CD4-positive, alpha-beta memory T cell (primary cell): ENCODE measurements at regions not wholly inside any gene's neighbourhood (a gene's known extent, or its start where the extent isn't known, plus 50 kb on each side); places are given as distances from the start of the nearest gene placed in this dataset.

Experiments used
- CTCF ChIA-PET: fragments of 350-600 bp; sonication (Branson Sonifier 250); formaldehyde crosslinking; loops from one replicate; lab custom pipeline; 2021; ENCODE audit warnings: inconsistent platforms; ENCODE audit not compliant: partially characterized antibody; lab: Charles Lee
- POLR2A ChIA-PET: fragments of 350-600 bp; sonication (Branson Sonifier 250); formaldehyde crosslinking; loops from one replicate; lab custom pipeline; 2021; ENCODE audit not compliant: partially characterized antibody; lab: Charles Lee
- DNase-seq, 5 donors: peaks; one replicate each; pipeline versions ENCODE4 v3.0.0 to v3.0.0-alpha.2; 2020 to 2022; ENCODE audit warnings: mixed read lengths in 1 of 5
- H3K27ac ChIP-seq: one replicate; pipeline ENCODE4 v1.7.0; 2013; ENCODE audit warnings: low read depth, low read length
- H3K27me3 ChIP-seq: 2 replicates; pipeline ENCODE4 v1.7.0; 2013; ENCODE audit warnings: mild to moderate bottlenecking, low read length, moderate library complexity; ENCODE audit not compliant: insufficient read depth
- H3K36me3 ChIP-seq: 2 replicates; pipeline ENCODE4 v1.7.0; 2013; ENCODE audit warnings: mild to moderate bottlenecking, low read length, moderate library complexity; ENCODE audit not compliant: insufficient read depth
- H3K4me1 ChIP-seq: 2 replicates; pipeline ENCODE4 v1.7.0; 2013; ENCODE audit warnings: mild to moderate bottlenecking, low read length, moderate library complexity; ENCODE audit not compliant: insufficient read depth
- H3K4me3 ChIP-seq, 2 donors: one replicate each; pipeline ENCODE4 v1.7.0; 2013; ENCODE audit warnings: low read length in 2 of 2, mild to moderate bottlenecking in 1 of 2
- H3K9me3 ChIP-seq, 2 donors: one replicate each; pipeline ENCODE4 v1.7.0; 2013; ENCODE audit warnings: low read length in 2 of 2, control low read depth in 1 of 2; ENCODE audit not compliant: control insufficient read depth in 1 of 2
- H3K27ac Mint-ChIP-seq, 7 donors: one replicate each; pipeline ENCODE4 v1.8.0; 2020 to 2021; ENCODE audit warnings: mixed read lengths in 7 of 7, mild to moderate bottlenecking in 6 of 7, inconsistent platforms in 3 of 7, moderate library complexity in 3 of 7
- H3K27me3 Mint-ChIP-seq, 2 donors: one replicate each; pipeline ENCODE4 v1.8.0; 2020 to 2021; ENCODE audit warnings: mixed read lengths in 2 of 2
- H3K36me3 Mint-ChIP-seq, 2 donors: one replicate each; pipeline ENCODE4 v1.8.0; 2020 to 2021; ENCODE audit warnings: mixed read lengths in 2 of 2, inconsistent platforms in 1 of 2, mild to moderate bottlenecking in 1 of 2
- H3K4me1 Mint-ChIP-seq, 4 donors: one replicate each; pipeline ENCODE4 v1.8.0; 2020 to 2021; ENCODE audit warnings: mixed read lengths in 4 of 4, mild to moderate bottlenecking in 1 of 4
- H3K4me3 Mint-ChIP-seq, 8 donors: one replicate each; pipeline ENCODE4 v1.8.0; 2020 to 2021; ENCODE audit warnings: mixed read lengths in 8 of 8, mild to moderate bottlenecking in 7 of 8, moderate library complexity in 6 of 8, inconsistent platforms in 3 of 8
- H3K9me3 Mint-ChIP-seq, 8 donors: one replicate each; pipeline ENCODE4 v1.8.0; 2020 to 2021; ENCODE audit warnings: mixed read lengths in 8 of 8, mild to moderate bottlenecking in 5 of 8, inconsistent platforms in 3 of 8, moderate library complexity in 1 of 8
- intact Hi-C: fragments of 100-400 bp; cut with micrococcal nuclease; formaldehyde crosslinking; loops from one replicate; pipeline ENCODE4 v1.15.1; 2023

DNA sequence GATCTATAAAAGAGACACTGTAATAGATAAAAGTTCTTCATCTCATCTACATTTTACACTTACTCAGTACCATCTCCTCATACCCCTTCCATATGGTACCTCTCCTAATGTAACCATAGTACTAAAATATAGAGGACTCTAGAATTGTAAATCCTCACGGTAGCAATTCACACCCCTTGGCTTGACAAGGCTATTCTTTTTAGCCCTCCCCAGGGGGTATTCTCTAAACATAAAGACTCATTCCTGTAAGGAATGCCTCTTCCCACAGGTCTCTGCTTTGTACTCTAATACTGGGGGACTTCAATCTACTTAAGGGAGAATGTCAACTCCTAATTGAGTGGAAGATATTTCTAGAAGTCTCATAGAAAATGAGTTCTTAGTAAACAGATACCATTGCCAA lies 85.9 kb downstream of the VIP start:
- H3K4me3 Mint-ChIP-seq, result no peak overlapping the region
- no peaks in the 10 kb centered on the region for H3K4me1 Mint-ChIP-seq
- no peak for DNase-seq
- H3K36me3 Mint-ChIP-seq, result no peaks in the 10 kb centered on the region
- Histone ChIP-seq H3K4me1 (no peaks in the 10 kb centered on the region), H3K27ac (no peak overlapping the region), H3K27me3 (no peaks in the 10 kb centered on the region), H3K9me3 (no peaks in the 10 kb centered on the region), H3K4me3 (no peak overlapping the region), H3K36me3 (no peaks in the 10 kb centered on the region)
- intact Hi-C loops, result no loop called here
- H3K9me3 Mint-ChIP-seq, result peaks cover 0 to 2% (median 0%) of the 10 kb centered on the region in 8 donors
- peaks cover 4 to 5% of the 10 kb centered on the region in 2 donors for H3K27me3 Mint-ChIP-seq
- ChIA-PET POLR2A (no interaction called here), CTCF (no interaction called here)
- no peak overlapping the region for H3K27ac Mint-ChIP-seq

DNA sequence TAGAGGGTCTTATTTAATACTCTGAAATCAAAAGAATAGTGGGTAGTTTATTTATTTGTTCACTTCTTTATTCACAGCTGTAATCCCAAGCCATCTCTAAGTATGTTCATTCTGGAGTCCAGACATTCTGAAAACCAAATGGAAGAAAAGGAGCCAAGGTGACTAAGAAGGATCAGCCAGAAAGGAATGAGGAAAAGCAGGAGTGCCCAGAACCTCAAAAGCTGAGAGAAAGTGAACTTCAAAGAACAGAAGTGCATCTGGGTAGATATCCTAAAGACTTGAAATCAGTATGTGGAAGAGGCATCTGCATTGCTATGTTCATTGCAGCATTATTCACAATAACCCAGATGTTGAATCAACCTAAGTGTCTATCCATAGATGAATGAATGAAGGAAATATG lies 94.8 kb downstream of the VIP start:
- no peak for DNase-seq
- Histone ChIP-seq H3K27ac (no peak overlapping the region), H3K36me3 (no peaks in the 10 kb centered on the region), H3K27me3 (no peaks in the 10 kb centered on the region), H3K4me3 (no peak overlapping the region), H3K9me3 (no peaks in the 10 kb centered on the region), H3K4me1 (no peaks in the 10 kb centered on the region)
- Mint-ChIP-seq H3K4me1 (no peaks in the 10 kb centered on the region), H3K36me3 (no peaks in the 10 kb centered on the region), H3K27ac (no peak overlapping the region), H3K9me3 (peaks cover 0 to 11% (median 6%) of the 10 kb centered on the region in 8 donors), H3K27me3 (peaks cover 4 to 7% of the 10 kb centered on the region in 2 donors), H3K4me3 (no peak overlapping the region)
- ChIA-PET CTCF (no interaction called here), POLR2A (no interaction called here)
- intact Hi-C loops, result no loop called here

DNA sequence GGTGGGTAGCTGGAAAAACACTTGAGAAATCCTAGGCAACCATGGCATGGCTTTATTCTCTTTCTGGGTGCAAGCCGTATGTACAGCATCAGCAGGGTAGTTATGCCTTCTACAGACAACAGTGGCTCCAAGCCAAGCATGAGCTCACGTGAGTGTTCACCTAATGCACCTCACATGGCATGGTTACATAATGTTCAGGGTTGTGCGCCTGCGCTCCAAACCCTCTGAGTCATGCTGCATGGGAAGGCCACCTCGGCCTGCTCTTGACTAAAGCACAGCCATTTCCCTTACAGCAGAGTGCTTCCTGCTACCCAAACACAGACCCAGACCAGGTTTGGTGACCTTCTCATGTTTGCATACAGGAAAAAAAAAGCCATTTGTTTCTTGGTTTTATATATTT lies 96.2 kb downstream of the VIP start:
- H3K4me1 ChIP-seq, result no peaks in the 10 kb centered on the region
- ChIA-PET POLR2A (no interaction called here), CTCF (no interaction called here)
- H3K4me3 ChIP-seq, result no peak overlapping the region
- H3K27ac Mint-ChIP-seq, result no peak overlapping the region
- H3K36me3 ChIP-seq, result no peaks in the 10 kb centered on the region
- no peaks in the 10 kb centered on the region for H3K36me3 Mint-ChIP-seq
- intact Hi-C loops, result no loop called here
- H3K27me3 ChIP-seq, result no peaks in the 10 kb centered on the region
- no peak overlapping the region for H3K27ac ChIP-seq
- no peak for DNase-seq
- peaks cover 0 to 11% (median 6%) of the 10 kb centered on the region in 8 donors for H3K9me3 Mint-ChIP-seq
- H3K4me1 Mint-ChIP-seq, result no peaks in the 10 kb centered on the region
- H3K27me3 Mint-ChIP-seq, result peaks cover 2 to 7% of the 10 kb centered on the region in 2 donors
- H3K9me3 ChIP-seq, result no peaks in the 10 kb centered on the region
- H3K4me3 Mint-ChIP-seq, result no peak overlapping the region

DNA sequence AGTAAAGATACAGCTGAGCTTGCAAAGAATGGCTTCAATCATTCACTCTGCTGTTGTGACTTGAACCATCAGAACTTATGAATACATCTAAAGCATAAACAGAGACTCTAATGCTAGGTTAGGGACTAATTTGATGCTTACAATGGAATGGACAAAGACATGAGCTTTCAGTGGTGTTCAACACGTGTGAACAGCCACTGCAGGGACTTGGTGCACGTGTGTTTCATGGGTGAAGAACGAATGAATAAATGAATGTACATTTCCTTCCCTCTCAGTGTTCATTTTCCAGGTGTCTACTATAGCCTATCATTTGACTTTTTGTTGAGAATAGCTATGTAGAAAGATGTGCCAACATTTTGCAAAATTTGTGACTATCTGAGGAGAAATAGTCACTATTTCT lies 98.3 kb downstream of the VIP start:
- DNase-seq, result no peak
- no peak overlapping the region for H3K4me3 ChIP-seq
- ChIA-PET CTCF (interaction anchor here (1.5 kb wide), 1 partner anchor 50 kb away, joined by 4 read pairs; no protein-coding TSS in a partner anchor), POLR2A (no interaction called here)
- Mint-ChIP-seq H3K27me3 (peaks cover 4 to 7% of the 10 kb centered on the region in 2 donors), H3K27ac (no peak overlapping the region), H3K36me3 (no peaks in the 10 kb centered on the region), H3K4me3 (no peak overlapping the region), H3K4me1 (no peaks in the 10 kb centered on the region), H3K9me3 (peaks cover 0 to 11% (median 6%) of the 10 kb centered on the region in 8 donors)
- no peaks in the 10 kb centered on the region for H3K9me3 ChIP-seq
- intact Hi-C loops, result no loop called here
- H3K36me3 ChIP-seq, result no peaks in the 10 kb centered on the region
- H3K27ac ChIP-seq, result no peak overlapping the region
- no peaks in the 10 kb centered on the region for H3K27me3 ChIP-seq
- no peaks in the 10 kb centered on the region for H3K4me1 ChIP-seq

DNA sequence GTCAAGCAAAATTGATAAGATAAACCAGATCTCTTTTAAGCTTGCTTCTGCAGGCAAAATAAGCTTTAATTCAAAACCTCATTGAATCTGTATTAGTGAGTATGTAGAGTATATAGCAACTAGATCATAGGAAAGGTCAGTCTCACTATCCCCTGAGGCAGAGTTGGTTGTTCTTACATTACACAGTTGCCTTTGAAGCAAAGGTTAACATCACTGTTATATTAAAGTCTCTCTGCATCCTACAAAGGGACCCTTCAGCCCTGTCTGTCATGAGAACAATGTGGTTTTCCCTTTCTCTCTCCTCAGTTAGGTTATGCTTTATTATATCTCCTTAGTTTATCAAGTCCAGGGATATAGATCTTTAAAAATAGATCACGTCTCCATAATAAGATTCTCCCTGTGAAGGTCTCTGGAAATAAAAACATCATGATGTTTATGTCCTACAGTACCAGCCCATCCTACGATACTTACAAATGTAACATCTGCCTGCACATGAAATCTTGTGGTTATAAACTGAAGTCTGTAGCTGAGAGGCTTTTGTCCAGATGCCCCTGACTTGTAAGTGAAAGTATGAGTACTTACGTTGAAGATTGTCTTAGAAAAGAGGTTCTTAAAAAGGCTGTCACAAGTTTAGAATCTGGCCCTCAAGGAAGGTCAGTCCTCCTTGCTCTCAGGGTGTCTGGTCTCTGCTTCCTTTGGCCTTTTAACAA lies 103.6 kb downstream of the VIP start:
- H3K27me3 Mint-ChIP-seq, result peaks cover 5 to 8% of the 10 kb centered on the region in 2 donors
- Histone ChIP-seq H3K4me1 (no peaks in the 10 kb centered on the region), H3K27ac (no peak overlapping the region), H3K9me3 (no peaks in the 10 kb centered on the region), H3K36me3 (no peaks in the 10 kb centered on the region), H3K27me3 (no peaks in the 10 kb centered on the region), H3K4me3 (no peak overlapping the region)
- H3K4me1 Mint-ChIP-seq, result peaks cover 0 to 2% (median under 1%) of the 10 kb centered on the region in 4 donors
- intact Hi-C loops, result no loop called here
- ChIA-PET CTCF (no interaction called here), POLR2A (no interaction called here)
- H3K4me3 Mint-ChIP-seq, result no peak overlapping the region
- H3K36me3 Mint-ChIP-seq, result no peaks in the 10 kb centered on the region
- DNase-seq, result no peak
- H3K27ac Mint-ChIP-seq, result no peak overlapping the region
- no peaks in the 10 kb centered on the region for H3K9me3 Mint-ChIP-seq

DNA sequence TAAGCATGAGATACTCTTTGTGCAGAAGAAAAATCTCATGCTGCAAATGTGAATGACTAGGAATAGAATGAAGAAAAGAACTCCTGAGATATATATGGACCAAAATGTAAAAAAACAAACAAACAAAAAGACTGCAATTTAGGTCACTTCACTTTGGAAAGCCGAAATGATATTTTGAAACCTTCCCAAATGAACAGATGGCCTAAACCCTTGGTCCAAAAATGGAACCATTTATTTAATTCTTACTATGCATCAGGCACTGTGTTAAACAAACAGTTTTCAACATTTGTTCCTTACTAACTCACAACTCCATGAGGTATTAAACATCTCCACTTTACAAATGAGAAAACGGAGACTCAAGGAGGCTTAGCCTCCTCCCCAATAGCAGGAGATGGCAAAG lies 107.5 kb downstream of the VIP start:
- ChIA-PET POLR2A (no interaction called here), CTCF (no interaction called here)
- H3K9me3 ChIP-seq, result no peaks in the 10 kb centered on the region
- peaks cover 5 to 10% of the 10 kb centered on the region in 2 donors for H3K27me3 Mint-ChIP-seq
- H3K4me1 Mint-ChIP-seq, result peaks cover 0 to 3% (median 1%) of the 10 kb centered on the region in 4 donors
- no peak overlapping the region for H3K27ac Mint-ChIP-seq
- H3K4me1 ChIP-seq, result no peaks in the 10 kb centered on the region
- intact Hi-C loops, result no loop called here
- DNase-seq, result no peak
- no peaks in the 10 kb centered on the region for H3K9me3 Mint-ChIP-seq
- no peaks in the 10 kb centered on the region for H3K27me3 ChIP-seq
- no peak overlapping the region for H3K4me3 ChIP-seq
- no peak overlapping the region for H3K4me3 Mint-ChIP-seq
- H3K27ac ChIP-seq, result no peak overlapping the region
- no peaks in the 10 kb centered on the region for H3K36me3 Mint-ChIP-seq
- H3K36me3 ChIP-seq, result no peaks in the 10 kb centered on the region

DNA sequence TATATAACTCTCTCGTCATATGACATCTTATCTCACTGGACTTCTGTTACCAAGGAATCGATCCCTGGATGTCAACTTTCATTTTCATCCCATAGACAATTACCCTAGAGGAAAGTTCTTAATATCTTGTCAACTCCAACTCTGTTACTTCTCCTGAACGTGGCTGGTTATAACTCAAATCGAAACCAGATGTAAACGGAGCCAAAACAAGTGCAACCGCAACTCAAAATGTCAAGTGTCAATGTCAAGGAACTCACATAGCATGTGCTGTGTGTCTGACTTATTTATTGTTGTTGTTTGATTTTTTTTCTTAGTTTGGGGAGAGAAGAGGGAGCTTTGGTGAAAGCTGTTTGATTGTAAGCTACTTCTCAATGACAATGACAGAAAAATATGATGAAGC lies 108.6 kb downstream of the VIP start:
- no peak overlapping the region for H3K4me3 ChIP-seq
- ChIA-PET CTCF (interaction anchor here (1.3 kb wide), 1 partner anchor 166 kb away, joined by 4 read pairs; no protein-coding TSS in a partner anchor), POLR2A (no interaction called here)
- Mint-ChIP-seq H3K36me3 (no peaks in the 10 kb centered on the region), H3K27me3 (peaks cover 6 to 10% of the 10 kb centered on the region in 2 donors), H3K4me3 (peak overlapping the region in 2 of 8 donors; percentile 2 to 11), H3K4me1 (peaks cover 0 to 3% (median 1%) of the 10 kb centered on the region in 4 donors), H3K27ac (no peak overlapping the region), H3K9me3 (no peaks in the 10 kb centered on the region)
- intact Hi-C loops, result no loop called here
- no peak overlapping the region for H3K27ac ChIP-seq
- no peaks in the 10 kb centered on the region for H3K27me3 ChIP-seq
- no peak for DNase-seq
- no peaks in the 10 kb centered on the region for H3K9me3 ChIP-seq
- H3K4me1 ChIP-seq, result no peaks in the 10 kb centered on the region
- no peaks in the 10 kb centered on the region for H3K36me3 ChIP-seq
